NT2/D1 (cell line): ENCODE measurements at regions not wholly inside any gene's neighbourhood (a gene's known extent, or its start where the extent isn't known, plus 50 kb on each side); places are given as distances from the start of the nearest gene placed in this dataset.

ENCODE experiments used
- DNase-seq: peaks from one replicate; pipeline ENCODE4 v3.0.0-alpha.2; 2011; ENCODE audit warnings: low read depth, low spot score
- H3K27me3 ChIP-seq: 2 replicates; pipeline ENCODE4 v1.6.0; 2011; ENCODE audit warnings: mild to moderate bottlenecking; ENCODE audit not compliant: insufficient read length, insufficient read depth
- H3K36me3 ChIP-seq: 2 replicates; pipeline ENCODE4 v1.6.1; 2011; ENCODE audit warnings: mild to moderate bottlenecking, low read length, mixed read lengths; ENCODE audit not compliant: insufficient read depth, insufficient read length
- H3K4me1 ChIP-seq: 2 replicates; pipeline ENCODE4 v1.5.1; 2011; ENCODE audit not compliant: insufficient read depth, insufficient read length
- H3K4me3 ChIP-seq: 2 replicates; pipeline ENCODE4 v1.5.1; 2011; ENCODE audit warnings: low read depth; ENCODE audit not compliant: insufficient read length
- H3K9ac ChIP-seq: 2 replicates; pipeline ENCODE4 v1.6.0; 2011; ENCODE audit warnings: low read depth; ENCODE audit not compliant: insufficient read length
- H3K9me3 ChIP-seq: 2 replicates; pipeline ENCODE4 v1.5.1; 2011; ENCODE audit warnings: mild to moderate bottlenecking, low read length; ENCODE audit not compliant: insufficient read depth
- SUZ12 ChIP-seq: IDR thresholded peaks from 2 replicates; pipeline ENCODE4 v1.6.1; 2011; ENCODE audit not compliant: insufficient read length, insufficient read depth; ENCODE audit errors: extremely low read depth
- YY1 ChIP-seq: IDR thresholded peaks from 2 replicates; pipeline ENCODE4 v1.6.1; 2011; ENCODE audit not compliant: insufficient read length, insufficient read depth
- ZNF274 ChIP-seq: IDR thresholded peaks from 2 replicates; pipeline ENCODE4 v1.6.1; 2011; ENCODE audit warnings: mild to moderate bottlenecking, low read depth, low read length

DNA sequence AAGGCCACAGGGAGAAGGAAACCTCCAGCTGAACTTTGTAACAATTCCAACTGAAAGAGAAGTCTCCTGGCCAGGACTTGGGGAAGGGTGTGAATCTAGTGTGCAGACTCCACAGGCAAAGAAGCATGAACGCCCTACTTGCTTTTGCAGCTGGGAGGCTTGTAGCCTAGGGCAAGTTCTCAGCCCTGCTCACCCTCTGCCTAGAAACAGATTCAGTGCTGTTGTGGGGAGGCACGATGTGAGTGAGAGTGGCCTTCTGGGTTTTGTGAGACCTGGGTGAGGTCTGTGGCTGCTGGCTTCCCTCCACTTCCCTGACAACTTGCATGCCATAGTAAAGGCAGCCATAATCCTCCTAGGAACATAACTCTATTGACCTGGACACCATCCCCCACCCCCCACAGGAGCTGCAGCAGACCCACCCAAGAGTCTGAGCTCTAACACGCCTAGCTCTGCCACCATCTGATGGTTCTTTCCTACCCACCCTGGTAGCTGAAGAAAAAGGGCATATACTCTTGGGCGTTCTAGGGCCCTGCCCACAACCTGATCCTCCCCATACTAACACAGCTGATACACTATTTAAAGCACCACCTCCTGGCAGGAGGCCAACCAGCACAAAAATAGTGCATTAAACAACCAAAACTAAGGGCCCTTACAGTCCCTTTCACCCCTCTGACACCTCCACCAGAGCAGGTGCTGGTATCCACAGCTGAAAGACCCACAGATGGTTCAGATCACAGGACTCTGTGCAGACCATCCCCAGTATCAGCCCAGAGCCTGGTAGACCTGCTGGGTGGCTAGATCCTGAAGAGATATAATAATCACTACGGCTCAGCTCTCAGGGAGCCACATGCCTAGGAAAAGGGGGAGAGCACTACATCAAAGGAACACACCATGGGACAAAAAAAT is 426.5 kb downstream of the IGSF11 start:
- no peaks in the 10 kb centered on the region for H3K27me3 ChIP-seq
- TF ChIP-seq YY1: no peak
- TF ChIP-seq ZNF274: no peak
- TF ChIP-seq SUZ12: no peak
- no peaks in the 10 kb centered on the region for H3K4me1 ChIP-seq
- no peak overlapping the region for H3K4me3 ChIP-seq
- no peak for DNase-seq
- no peaks in the 10 kb centered on the region for H3K36me3 ChIP-seq
- H3K9ac ChIP-seq: no peak overlapping the region
- no peaks in the 10 kb centered on the region; the same call in 1 of the 2 replicates for H3K9me3 ChIP-seq

- Histone ChIP-seq H3K27me3 (no peaks in the 10 kb centered on the region), H3K36me3 (no peaks in the 10 kb centered on the region), H3K9me3 (no peaks in the 10 kb centered on the region), H3K4me3 (no peak overlapping the region), H3K9ac (no peak overlapping the region), H3K4me1 (no peaks in the 10 kb centered on the region)
- no peak for DNase-seq
- TF ChIP-seq SUZ12 (no peak), YY1 (no peak), ZNF274 (no peak)
Measured at GRCh38 chr3:118618247-118619040, 416.2 kb downstream of the IGSF11 start.

DNA sequence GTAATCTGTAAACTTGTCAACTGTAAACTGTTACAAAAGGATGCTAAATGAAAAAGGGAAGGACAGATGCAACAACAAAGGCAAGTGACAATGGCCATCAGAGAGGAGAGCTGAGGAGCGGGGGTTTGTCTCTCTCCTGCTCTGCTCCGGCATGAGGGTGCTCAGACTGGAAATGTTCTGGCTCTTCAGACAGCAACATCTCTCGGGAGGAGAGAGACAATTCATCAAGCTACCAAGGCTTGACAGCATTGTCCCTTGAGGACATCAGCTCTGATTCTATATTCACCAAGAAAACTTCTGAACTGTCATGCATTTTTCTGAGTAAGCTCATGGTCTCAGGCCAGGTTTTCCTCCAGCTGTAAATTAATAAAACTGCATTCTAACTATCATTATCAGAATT is 408.2 kb downstream of the IGSF11 start:
- H3K4me1 ChIP-seq: no peaks in the 10 kb centered on the region
- H3K27me3 ChIP-seq: no peaks in the 10 kb centered on the region
- TF ChIP-seq SUZ12 (no peak), YY1 (no peak), ZNF274 (no peak)
- no peak overlapping the region for H3K9ac ChIP-seq
- DNase-seq: no peak
- no peak overlapping the region for H3K4me3 ChIP-seq
- no peaks in the 10 kb centered on the region for H3K9me3 ChIP-seq
- no peaks in the 10 kb centered on the region for H3K36me3 ChIP-seq

- TF ChIP-seq ZNF274 (no peak), SUZ12 (no peak), YY1 (no peak)
- H3K4me3 ChIP-seq: no peak overlapping the region
- H3K9me3 ChIP-seq: no peaks in the 10 kb centered on the region
- no peaks in the 10 kb centered on the region for H3K4me1 ChIP-seq
- H3K36me3 ChIP-seq: no peaks in the 10 kb centered on the region
- H3K9ac ChIP-seq: no peak overlapping the region
- DNase-seq: peak; percentile 89
- H3K27me3 ChIP-seq: no peaks in the 10 kb centered on the region
Measured at GRCh38 chr3:118628704-118629341, 405.8 kb downstream of the IGSF11 start.

DNA sequence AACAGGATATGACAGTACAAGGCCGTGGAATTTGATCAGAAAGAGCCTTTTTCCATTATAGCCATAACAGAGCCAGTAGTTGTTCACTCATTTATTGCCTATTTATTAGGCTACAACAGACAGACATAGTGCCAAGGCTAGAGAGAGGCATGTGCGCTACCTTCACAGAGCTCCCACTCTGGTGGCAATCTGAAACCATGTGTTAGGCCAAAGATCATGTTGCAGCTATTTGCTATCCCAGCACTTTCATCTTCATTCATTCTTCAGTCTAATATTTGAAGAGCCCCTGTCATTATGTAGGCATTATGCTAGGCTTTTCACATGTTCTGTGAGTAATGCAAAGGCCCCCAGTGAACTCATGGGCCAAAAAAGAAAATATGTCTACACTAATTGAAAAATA is 404.8 kb downstream of the IGSF11 start:
- no peaks in the 10 kb centered on the region for H3K36me3 ChIP-seq
- no peaks in the 10 kb centered on the region for H3K27me3 ChIP-seq
- DNase-seq: no peak
- H3K4me3 ChIP-seq: no peak overlapping the region
- no peak overlapping the region for H3K9ac ChIP-seq
- no peaks in the 10 kb centered on the region for H3K9me3 ChIP-seq
- no peaks in the 10 kb centered on the region for H3K4me1 ChIP-seq
- no peak for TF ChIP-seq YY1
- TF ChIP-seq SUZ12: no peak
- TF ChIP-seq ZNF274: no peak

- no peaks in the 10 kb centered on the region for H3K4me1 ChIP-seq
- H3K36me3 ChIP-seq: no peaks in the 10 kb centered on the region
- H3K27me3 ChIP-seq: no peaks in the 10 kb centered on the region
- H3K9ac ChIP-seq: no peak overlapping the region
- H3K9me3 ChIP-seq: no peaks in the 10 kb centered on the region
- no peak for TF ChIP-seq ZNF274
- no peak for TF ChIP-seq SUZ12
- no peak for TF ChIP-seq YY1
- no peak overlapping the region for H3K4me3 ChIP-seq
- no peak for DNase-seq
Measured at GRCh38 chr3:118635711-118636110, 398.9 kb downstream of the IGSF11 start.

- no peak overlapping the region for H3K9ac ChIP-seq
- no peak overlapping the region for H3K4me3 ChIP-seq
- TF ChIP-seq SUZ12: no peak
- TF ChIP-seq ZNF274: no peak
- TF ChIP-seq YY1: no peak
- no peak for DNase-seq
- no peaks in the 10 kb centered on the region for H3K36me3 ChIP-seq
- H3K27me3 ChIP-seq: no peaks in the 10 kb centered on the region
- H3K9me3 ChIP-seq: no peaks in the 10 kb centered on the region
- H3K4me1 ChIP-seq: no peaks in the 10 kb centered on the region
Measured at GRCh38 chr3:118636841-118637240, 397.8 kb downstream of the IGSF11 start.
